OCI-M2 (cell line): ENCODE measurements at regions not wholly inside any gene's neighbourhood (a gene's known extent, or its start where the extent isn't known, plus 50 kb on each side); places are given as distances from the start of the nearest gene placed in this dataset.
"Not testable (repeated sequence)": the region's sequence is repeated elsewhere in the genome, so short reads cannot be mapped to it uniquely, and the experiment has no call there.

Experiments used
- DNase-seq: peaks from one replicate; lab custom pipeline; 2025; ENCODE audit not compliant: unreplicated experiment; lab: John Stamatoyannopoulos, UW

DNA sequence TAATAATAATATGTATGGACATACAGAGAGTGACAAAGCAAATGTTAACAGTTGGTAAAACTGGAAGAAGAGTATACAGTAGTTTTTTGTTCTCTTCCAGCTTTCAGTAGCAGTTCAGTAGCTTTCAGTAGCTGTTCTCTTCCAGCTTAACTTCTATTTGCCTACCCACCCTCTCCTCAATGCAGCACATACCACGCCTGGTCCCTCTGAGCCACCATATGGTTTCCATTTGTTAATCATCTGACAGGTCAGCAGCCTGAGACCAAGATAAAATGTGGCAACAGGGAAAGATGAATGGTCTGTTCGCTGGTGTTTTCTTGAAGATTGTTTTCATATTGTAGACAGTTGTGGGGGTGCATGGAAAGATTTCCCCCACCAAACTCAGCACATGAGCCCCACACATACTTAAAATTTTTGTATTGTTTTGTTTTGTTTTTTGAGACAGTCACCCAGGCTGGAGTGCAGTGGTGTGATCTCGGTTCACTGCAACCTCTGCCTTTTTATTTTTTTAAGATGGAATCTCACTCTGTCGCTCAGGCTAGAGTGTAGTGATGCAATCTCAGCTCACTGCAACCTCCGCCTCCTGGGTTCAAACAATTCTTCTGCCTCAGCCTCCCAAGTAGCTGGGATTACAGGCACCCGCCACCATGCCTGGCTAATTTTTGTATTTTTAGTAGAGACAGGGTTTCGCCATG lies 56.8 kb downstream of the ATP6V0E2 start:
- not testable (repeated sequence) for DNase-seq

DNA sequence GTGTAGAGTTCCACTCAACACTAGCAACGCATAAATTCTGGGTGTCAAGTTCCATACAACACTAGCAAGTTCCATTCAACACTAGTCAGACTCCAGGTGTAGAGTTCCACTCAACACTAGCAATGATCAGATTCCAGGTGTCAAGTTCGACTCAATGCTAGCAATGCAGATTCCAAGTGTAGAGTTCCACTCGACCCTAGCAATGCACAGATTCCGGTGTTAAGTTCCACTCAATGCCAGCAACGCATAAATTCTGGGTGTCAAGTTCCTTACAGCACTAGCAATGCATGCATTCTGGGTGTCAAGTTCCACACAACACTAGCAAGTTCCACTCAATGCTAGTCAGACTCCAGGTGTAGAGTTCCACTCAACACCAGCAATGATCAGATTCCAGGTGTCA lies 60.0 kb downstream of the ATP6V0E2 start:
- DNase-seq = not testable (repeated sequence)

DNA sequence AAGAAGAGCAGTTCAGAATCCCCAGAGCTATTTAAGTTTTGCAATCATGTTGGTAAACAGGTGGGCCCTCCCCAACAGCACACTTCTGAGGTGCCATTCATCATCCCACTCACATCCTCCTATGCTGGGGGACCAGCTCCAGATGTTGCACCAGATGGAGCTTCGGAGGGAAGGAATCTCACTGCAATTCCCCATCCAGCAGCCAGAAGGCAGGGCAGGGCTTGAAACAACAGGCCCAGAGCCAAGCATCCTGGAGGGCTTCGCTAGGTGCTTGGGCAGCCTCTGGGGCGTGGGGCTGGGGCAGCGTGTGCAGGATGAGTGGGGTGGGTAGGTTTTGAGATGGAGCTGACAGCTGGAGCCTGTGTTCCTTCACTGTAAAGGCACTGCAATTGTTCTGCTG lies 73.6 kb downstream of the ATP6V0E2 start:
- not testable (repeated sequence) for DNase-seq

- DNase-seq = not testable (repeated sequence)
These were observed 74.7 kb downstream of the ATP6V0E2 start for GRCh38 chr7:149948444-149948843.

DNA sequence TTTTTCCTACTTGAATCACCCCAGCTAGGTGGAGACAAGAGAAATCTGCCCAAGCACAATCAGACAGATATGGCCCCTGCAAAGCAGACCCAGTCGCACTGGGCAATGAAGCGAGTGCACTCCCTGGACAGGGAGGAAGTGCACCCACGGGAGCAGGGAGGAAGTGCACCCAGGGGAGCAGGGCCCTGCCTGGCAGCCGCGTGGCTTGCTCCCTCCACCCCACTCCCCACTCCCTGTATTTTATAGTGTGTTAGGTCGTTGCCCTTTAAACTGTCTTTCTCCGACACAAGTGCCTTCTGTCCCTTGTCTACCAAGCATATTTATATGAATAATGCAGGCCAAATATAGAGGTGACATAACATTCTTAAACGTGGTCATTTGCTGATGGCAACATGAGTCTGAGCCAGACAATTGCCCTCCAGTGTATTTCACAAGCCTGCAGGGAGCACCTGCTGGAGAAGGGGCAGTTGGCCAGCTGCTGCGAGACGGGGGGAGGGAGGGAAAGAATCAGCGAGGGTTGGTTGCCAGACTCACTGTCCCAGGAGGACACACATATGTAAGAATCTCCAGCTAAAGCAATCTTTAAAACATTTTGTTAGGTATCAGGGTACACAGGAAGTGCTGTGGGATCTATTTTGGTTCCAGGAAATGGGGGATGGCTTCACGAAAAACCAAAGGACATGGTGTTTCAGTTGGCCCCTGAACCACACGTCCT lies 76.3 kb downstream of the ATP6V0E2 start:
- not testable (repeated sequence) for DNase-seq

DNA sequence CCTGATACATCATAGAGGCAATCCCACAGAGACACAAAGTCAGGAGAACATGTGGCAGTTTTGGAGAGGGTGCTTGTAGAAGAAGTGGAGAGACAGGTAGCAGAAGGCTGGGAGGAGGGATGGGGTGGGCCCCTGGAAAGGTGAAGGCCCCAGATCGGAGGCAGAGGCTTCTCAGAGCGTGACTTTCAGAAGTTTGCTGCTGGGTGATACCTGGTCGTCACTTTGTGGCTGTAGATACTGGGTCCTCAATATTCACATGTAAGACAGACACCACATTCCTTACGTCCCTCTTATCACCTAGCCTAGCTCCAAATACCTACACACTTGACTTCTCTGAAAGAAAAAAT lies 76.8 kb downstream of the ATP6V0E2 start:
- not testable (repeated sequence) for DNase-seq

DNA sequence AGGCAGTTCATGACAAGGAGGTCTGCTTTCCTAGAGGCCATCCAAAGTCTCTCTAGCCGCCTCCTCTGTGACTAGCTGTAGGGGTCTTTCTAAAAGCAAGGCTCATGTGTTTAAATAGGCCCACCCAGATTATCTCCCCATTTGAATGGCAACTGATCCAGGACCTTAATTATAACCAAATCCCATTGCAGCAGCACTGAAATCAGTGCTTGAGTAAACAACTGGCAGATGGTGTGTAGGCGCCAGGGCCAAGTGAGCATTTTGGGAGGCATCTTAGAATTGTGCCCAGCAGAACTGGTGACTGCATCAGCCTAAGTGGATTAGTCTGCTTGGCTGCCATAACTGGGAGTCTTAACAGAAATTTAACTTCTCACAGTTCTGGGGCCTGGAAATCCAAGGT lies 77.8 kb downstream of the ATP6V0E2 start:
- not testable (repeated sequence) for DNase-seq

GRCh38 chr7:149958880-149959279 lies 85.1 kb downstream of the ATP6V0E2 start:
- not testable (repeated sequence) for DNase-seq

- not testable (repeated sequence) for DNase-seq
These were observed 87.1 kb downstream of the ATP6V0E2 start for GRCh38 chr7:149960863-149961262.

GRCh38 chr7:149961878-149962277 lies 88.1 kb downstream of the ATP6V0E2 start:
- not testable (repeated sequence) for DNase-seq

- not testable (repeated sequence) for DNase-seq
These were observed 89.0 kb downstream of the ATP6V0E2 start for GRCh38 chr7:149962685-149963319.

DNA sequence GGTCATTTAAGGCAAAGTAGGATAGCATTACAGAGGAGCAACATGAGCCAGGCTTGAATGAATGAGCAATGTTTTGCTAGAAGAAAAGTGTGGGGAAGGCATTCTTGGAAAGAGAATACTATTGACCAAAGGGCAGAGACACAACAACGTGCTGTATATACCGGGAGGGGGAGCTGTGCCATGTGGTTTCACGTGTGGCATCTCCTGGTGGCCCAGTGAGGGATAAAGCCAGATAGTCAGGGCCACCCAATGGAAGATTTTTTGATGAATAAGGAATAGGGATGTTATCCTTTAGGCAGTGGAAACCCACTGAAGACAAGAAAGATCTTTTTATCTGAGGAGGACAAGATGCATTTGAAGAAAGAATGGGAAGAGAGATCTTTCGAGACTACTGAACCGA lies 90.2 kb downstream of the ATP6V0E2 start:
- DNase-seq = not testable (repeated sequence)

- DNase-seq = not testable (repeated sequence)
These were observed 92.7 kb downstream of the ATP6V0E2 start for GRCh38 chr7:149966444-149966843.

DNA sequence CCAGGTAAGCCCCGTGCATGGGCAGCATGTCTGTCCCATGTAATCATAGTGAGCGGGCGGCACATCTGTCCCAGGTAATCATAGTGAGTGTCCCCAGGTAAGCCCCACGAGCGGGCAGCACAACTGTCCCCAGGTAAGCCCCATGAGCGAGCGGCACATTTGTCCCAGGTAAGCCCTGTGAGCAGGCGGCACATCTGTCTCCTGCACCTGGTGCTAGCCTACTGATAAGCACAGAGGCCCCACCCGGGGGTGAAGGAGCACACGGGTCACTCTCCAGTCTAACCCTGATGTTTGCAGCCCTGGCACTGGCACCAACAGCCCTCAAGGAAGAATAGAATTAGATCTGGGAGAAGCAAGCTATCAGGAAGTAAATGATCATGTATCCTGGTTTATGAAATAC lies 99.2 kb downstream of the ATP6V0E2 start:
- not testable (repeated sequence) for DNase-seq

- not testable (repeated sequence) for DNase-seq
These were observed 99.9 kb downstream of the ATP6V0E2 start for GRCh38 chr7:149973681-149974080.

- not testable (repeated sequence) for DNase-seq
These were observed 101.8 kb downstream of the ATP6V0E2 start for GRCh38 chr7:149975608-149976007.

GRCh38 chr7:149978537-149978936 lies 104.8 kb downstream of the ATP6V0E2 start:
- not testable (repeated sequence) for DNase-seq

DNA sequence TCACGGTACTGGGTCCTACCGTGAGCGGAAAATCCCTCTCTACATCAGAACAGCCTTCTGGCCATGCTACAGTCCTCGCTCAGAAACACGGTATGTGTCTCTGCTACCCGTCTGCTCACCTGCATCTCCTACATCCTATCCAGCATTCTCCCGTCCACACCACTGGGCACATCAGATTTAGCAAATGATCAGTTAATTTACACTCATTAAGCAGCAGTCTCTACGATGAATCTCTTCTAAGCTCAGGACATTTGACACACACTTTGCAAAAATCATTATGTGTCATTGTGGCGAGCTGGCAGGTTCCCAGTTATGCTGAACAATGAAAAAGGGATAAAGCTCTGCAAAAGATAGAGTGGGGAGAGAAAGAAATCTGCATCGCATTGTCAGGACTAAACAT lies 105.2 kb downstream of the ATP6V0E2 start:
- not testable (repeated sequence) for DNase-seq

- not testable (repeated sequence) for DNase-seq
These were observed 108.9 kb downstream of the ATP6V0E2 start for GRCh38 chr7:149982537-149983112.

DNA sequence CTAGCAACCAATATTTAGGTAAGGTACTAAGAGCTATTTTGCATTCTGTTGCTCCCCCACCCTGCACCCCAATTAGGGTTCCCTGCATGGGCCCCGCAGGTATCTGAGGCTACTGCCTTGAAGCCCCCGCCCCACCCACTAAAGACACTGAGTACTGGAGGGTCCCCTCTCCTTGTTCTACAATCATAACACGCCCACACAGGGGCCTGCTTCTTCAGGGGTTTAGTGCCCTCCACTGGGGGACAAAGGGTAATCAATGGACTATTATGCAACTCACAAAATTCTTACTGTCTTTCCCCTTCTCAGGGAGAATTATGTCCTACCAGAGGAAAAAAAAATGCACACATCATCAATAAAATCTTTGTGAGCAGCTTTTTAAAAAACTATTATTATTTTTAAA lies 113.1 kb downstream of the ATP6V0E2 start:
- not testable (repeated sequence) for DNase-seq

- DNase-seq = not testable (repeated sequence)
These were observed 118.0 kb downstream of the ATP6V0E2 start for GRCh38 chr7:149991652-149992302.
